HFFc6 (cell line): ENCODE measurements at regions not wholly inside any gene's neighbourhood (a gene's known extent, or its start where the extent isn't known, plus 50 kb on each side); places are given as distances from the start of the nearest gene placed in this dataset.
"Not testable (repeated sequence)": the region's sequence is repeated elsewhere in the genome, so short reads cannot be mapped to it uniquely, and the experiment has no call there.

Experiments
- DNase-seq: peaks from one replicate; pipeline ENCODE4 v3.0.0-alpha.2; 2018
- H3K27ac Mint-ChIP-seq: 2 replicates; pipeline ENCODE4 v1.8.0; 2020; ENCODE audit warnings: mild to moderate bottlenecking, mixed read lengths
- H3K27me3 Mint-ChIP-seq: 2 replicates; pipeline ENCODE4 v1.8.0; 2021; ENCODE audit warnings: mild to moderate bottlenecking, moderate library complexity, mixed read lengths; ENCODE audit not compliant: insufficient read depth
- H3K36me3 Mint-ChIP-seq: 2 replicates; pipeline ENCODE4 v1.8.0; 2021; ENCODE audit warnings: low read depth, mixed read lengths
- H3K4me1 Mint-ChIP-seq: 2 replicates; pipeline ENCODE4 v1.8.0; 2020; ENCODE audit warnings: low read depth, mixed read lengths
- H3K4me3 Mint-ChIP-seq: 2 replicates; pipeline ENCODE4 v1.8.0; 2020; ENCODE audit warnings: mild to moderate bottlenecking, moderate library complexity, mixed read lengths
- H3K9me3 Mint-ChIP-seq: 2 replicates; pipeline ENCODE4 v1.8.0; 2020; ENCODE audit warnings: mild to moderate bottlenecking, mixed read lengths
- TF ChIP-seq, protein P1 (sequence below): fragments of 200-600 bp; sonication (generic); IDR thresholded peaks from 2 replicates; pipeline ENCODE4 v1.5.0; 2021; ENCODE audit warnings: antibody characterized with exemption, mild to moderate bottlenecking

DNA sequence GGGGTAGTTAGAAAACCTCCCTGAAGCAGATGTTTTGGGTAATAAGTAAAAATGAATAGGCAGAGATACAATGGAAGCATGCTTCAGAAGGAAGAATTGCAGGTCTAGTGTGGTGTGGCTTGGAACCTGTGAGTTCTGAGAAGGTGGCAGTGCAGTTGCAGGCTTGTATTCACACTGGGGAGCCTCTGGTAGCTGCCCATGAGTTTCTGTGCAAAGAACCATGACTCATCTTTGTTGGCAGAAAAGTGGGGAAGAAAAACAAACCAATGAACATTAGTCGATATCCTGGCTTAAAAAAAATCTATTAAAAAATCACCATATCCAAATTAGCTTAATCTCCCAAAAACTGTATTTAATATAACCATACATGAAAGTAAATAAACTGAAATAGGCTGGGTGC lies 232.6 kb downstream of the FAT3 start:
- Mint-ChIP-seq H3K27ac (no peak overlapping the region), H3K4me1 (peaks cover 6% of the 10 kb centered on the region; the same call in 1 of the 2 replicates), H3K36me3 (no peaks in the 10 kb centered on the region), H3K9me3 (peaks cover 20% of the 10 kb centered on the region), H3K4me3 (no peak overlapping the region), H3K27me3 (no peaks in the 10 kb centered on the region)
- TF ChIP-seq, protein P1, sequence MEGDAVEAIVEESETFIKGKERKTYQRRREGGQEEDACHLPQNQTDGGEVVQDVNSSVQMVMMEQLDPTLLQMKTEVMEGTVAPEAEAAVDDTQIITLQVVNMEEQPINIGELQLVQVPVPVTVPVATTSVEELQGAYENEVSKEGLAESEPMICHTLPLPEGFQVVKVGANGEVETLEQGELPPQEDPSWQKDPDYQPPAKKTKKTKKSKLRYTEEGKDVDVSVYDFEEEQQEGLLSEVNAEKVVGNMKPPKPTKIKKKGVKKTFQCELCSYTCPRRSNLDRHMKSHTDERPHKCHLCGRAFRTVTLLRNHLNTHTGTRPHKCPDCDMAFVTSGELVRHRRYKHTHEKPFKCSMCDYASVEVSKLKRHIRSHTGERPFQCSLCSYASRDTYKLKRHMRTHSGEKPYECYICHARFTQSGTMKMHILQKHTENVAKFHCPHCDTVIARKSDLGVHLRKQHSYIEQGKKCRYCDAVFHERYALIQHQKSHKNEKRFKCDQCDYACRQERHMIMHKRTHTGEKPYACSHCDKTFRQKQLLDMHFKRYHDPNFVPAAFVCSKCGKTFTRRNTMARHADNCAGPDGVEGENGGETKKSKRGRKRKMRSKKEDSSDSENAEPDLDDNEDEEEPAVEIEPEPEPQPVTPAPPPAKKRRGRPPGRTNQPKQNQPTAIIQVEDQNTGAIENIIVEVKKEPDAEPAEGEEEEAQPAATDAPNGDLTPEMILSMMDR: no peak
- no peak for DNase-seq

GRCh38 chr11:92458486-92458885 lies 233.9 kb downstream of the FAT3 start:
- Mint-ChIP-seq H3K36me3 (no peaks in the 10 kb centered on the region), H3K9me3 (peaks cover 15% of the 10 kb centered on the region), H3K4me1 (no peaks in the 10 kb centered on the region; the same call in 1 of the 2 replicates), H3K27ac (no peak overlapping the region), H3K4me3 (no peak overlapping the region), H3K27me3 (no peaks in the 10 kb centered on the region)
- TF ChIP-seq, protein P1: no peak
- DNase-seq: no peak

DNA sequence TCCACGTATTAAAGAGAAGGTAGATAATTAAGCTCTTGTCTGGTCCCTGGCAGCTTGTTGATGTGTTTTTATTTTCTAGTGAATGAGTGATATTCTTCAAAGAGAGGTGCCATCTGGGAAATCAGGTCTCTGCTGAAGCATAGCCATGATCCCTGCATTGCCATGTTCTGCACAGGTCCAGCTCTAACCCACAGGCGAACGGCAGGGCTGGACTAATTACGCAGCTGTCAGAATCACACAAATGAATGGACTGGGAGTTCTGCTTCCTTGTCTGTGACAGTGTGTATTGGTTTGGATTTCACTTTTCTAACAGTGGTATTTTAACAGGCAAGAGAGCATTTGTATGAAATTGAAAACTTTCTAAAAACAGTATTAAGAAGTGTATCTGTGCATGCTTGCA lies 235.6 kb downstream of the FAT3 start:
- H3K4me3 Mint-ChIP-seq: no peak overlapping the region
- no peaks in the 10 kb centered on the region for H3K27me3 Mint-ChIP-seq
- no peak overlapping the region for H3K27ac Mint-ChIP-seq
- no peaks in the 10 kb centered on the region for H3K36me3 Mint-ChIP-seq
- no peaks in the 10 kb centered on the region; the same call in 1 of the 2 replicates for H3K4me1 Mint-ChIP-seq
- DNase-seq: no peak
- H3K9me3 Mint-ChIP-seq: peaks cover 15% of the 10 kb centered on the region
- TF ChIP-seq, protein P1: no peak

GRCh38 chr11:92461447-92461846 lies 236.8 kb downstream of the FAT3 start:
- no peak overlapping the region for H3K27ac Mint-ChIP-seq
- no peak overlapping the region for H3K4me3 Mint-ChIP-seq
- no peaks in the 10 kb centered on the region; the same call in 1 of the 2 replicates for H3K4me1 Mint-ChIP-seq
- no peak for DNase-seq
- peaks cover 15% of the 10 kb centered on the region for H3K9me3 Mint-ChIP-seq
- no peaks in the 10 kb centered on the region for H3K27me3 Mint-ChIP-seq
- TF ChIP-seq, protein P1: no peak
- H3K36me3 Mint-ChIP-seq: no peaks in the 10 kb centered on the region

DNA sequence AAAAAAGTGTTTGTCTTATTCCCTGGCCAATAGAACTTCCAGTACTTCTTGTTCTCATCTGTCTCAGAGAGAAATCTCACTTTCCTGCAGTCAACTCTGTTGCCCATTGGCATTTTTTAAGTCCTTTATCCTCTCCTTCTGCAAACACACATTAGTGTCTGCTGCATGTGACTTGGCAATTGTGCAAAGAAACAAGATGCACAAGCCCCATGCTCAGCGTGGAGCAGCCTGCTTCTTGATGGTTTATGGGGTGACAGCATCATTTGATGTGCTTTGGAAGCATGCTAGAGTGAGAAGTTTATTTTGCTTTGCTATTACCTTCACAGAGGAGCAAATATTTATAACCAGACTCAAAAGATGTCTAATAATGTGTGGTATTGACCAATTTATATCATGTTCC lies 238.2 kb downstream of the FAT3 start:
- Mint-ChIP-seq H3K9me3 (peaks cover 8% of the 10 kb centered on the region), H3K4me1 (no peaks in the 10 kb centered on the region), H3K27ac (no peak overlapping the region), H3K36me3 (no peaks in the 10 kb centered on the region), H3K4me3 (no peak overlapping the region), H3K27me3 (no peaks in the 10 kb centered on the region)
- no peak for DNase-seq
- TF ChIP-seq, protein P1: no peak

- Mint-ChIP-seq H3K27ac (no peak overlapping the region), H3K36me3 (no peaks in the 10 kb centered on the region), H3K4me1 (no peaks in the 10 kb centered on the region), H3K4me3 (no peak overlapping the region), H3K27me3 (no peaks in the 10 kb centered on the region), H3K9me3 (peaks cover 5% of the 10 kb centered on the region; the same call in 1 of the 2 replicates)
- DNase-seq: no peak
- TF ChIP-seq, protein P1: no peak
Observed at GRCh38 chr11:92464822-92465221, 240.2 kb downstream of the FAT3 start.

DNA sequence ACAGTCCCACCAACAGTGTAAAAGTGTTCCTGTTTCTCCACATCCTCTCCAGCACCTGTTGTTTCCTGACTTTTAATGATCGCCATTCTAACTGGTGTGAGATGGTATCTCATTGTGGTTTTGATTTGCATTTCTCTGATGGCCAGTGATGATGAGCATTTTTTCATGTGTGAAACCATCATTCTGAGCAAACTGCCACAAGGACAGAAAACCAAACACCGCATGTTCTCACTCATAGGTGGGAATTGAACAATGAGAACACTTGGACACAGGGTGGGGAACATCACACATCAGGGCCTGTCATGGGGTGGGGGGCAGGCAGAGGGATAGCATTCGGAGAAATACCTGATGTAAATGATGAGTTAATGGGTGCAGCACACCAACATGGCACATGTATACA lies 240.8 kb downstream of the FAT3 start:
- not testable (repeated sequence) for H3K4me3 Mint-ChIP-seq, H3K36me3 Mint-ChIP-seq, H3K27me3 Mint-ChIP-seq, H3K9me3 Mint-ChIP-seq, H3K27ac Mint-ChIP-seq, DNase-seq, H3K4me1 Mint-ChIP-seq
